Fibroblast of skin of left quadriceps (primary cell): ENCODE measurements at regions not wholly inside any gene's neighbourhood (a gene's known extent, or its start where the extent isn't known, plus 50 kb on each side); places are given as distances from the start of the nearest gene placed in this dataset.
"Not testable (repeated sequence)": the region's sequence is repeated elsewhere in the genome, so short reads cannot be mapped to it uniquely, and the experiment has no call there.

ENCODE experiments used
- DNase-seq, 2 experiments: peaks; one replicate each; pipeline ENCODE4 v3.0.0-alpha.2; 2013; ENCODE audit warnings: low read depth in 2 of 2

DNA sequence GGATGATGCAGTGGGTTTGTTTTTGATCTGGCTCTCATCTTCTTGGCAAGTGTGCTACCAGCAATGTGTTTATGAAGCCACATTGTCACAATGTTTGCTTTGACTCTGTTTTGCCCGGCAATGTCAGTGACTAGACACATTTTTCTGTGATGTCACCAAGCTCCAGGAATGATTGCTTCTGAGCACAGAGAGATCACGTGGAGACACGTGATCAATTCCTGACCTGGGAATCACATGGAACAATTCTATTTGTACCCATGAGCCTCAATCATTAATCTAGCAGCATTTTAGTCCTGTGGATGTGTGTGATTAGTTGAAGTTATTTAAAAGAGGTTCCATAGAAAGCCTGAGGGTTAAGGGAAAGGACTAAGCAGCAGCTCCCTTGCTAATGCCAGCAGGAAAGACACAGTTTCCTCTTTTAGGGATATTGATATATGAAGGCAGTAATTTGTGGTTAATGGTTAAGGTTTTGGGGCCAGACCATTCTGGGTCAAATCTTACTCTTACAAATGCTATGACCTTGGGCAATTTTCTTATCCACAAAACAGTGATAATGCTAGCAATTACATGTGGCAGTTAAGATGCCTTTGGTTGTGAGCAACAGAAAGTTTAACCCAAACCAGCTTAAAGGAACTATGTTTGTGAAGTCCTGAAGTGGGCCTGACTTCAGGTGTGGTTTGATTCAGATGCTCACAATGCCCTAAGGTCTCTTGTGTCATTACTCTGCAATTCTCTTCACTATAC, 59.0 kb downstream of the FASLG start:
- no peak for DNase-seq

DNA sequence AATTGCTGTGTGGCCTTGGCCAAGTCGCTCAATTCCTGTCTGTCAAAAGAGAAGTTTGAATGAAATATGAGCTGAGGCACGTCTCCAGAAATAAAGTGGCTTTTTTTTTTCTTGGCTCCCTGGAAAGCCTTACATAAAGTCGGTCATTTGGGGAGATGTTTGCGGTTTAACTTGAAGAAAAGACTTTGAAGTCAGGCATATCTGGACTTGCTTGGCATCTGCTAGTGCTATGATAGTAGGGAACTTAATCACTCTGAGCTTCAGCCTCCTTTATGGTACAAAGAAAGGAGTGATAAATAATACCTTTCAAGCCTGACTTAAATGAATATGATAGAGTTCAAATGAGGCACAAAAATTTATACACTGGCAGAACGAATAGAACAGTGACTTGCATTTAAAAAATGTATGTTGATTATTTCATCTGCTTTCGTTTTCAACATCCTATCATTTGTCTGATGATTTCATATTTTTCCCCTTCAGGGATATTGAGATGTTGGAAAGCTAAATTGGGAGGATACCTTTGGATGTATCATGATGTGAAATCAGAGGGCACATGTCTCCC, 60.2 kb downstream of the FASLG start:
- DNase-seq = peak; percentile 34 to 37

GRCh38 chr1:172719694-172720138, 60.8 kb downstream of the FASLG start:
- peak; percentile 13 to 14 for DNase-seq

GRCh38 chr1:172720339-172720738, 61.4 kb downstream of the FASLG start:
- DNase-seq = no peak

DNA sequence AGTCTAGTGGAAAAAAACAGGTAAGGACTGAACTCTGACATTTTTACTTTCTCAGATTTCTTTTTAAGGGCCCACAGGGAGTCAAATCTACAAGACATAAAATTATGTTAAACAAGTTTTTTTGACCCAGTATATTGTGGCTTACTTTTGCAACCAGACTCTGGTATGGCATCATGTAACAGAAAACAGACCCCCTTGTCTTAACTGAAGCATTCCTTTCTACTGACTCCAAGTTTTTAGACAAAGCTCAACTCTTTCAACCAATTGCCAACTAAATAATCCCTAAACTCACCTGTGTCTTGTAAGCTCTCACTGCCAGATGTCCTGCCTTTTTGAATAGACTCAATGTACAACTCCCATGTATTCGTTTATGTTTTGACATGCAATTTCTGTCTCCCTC, 64.3 kb downstream of the FASLG start:
- peak; percentile 28 to 34 for DNase-seq

- DNase-seq = no peak
Observed at GRCh38 chr1:172724232-172724631, 65.3 kb downstream of the FASLG start.

DNA sequence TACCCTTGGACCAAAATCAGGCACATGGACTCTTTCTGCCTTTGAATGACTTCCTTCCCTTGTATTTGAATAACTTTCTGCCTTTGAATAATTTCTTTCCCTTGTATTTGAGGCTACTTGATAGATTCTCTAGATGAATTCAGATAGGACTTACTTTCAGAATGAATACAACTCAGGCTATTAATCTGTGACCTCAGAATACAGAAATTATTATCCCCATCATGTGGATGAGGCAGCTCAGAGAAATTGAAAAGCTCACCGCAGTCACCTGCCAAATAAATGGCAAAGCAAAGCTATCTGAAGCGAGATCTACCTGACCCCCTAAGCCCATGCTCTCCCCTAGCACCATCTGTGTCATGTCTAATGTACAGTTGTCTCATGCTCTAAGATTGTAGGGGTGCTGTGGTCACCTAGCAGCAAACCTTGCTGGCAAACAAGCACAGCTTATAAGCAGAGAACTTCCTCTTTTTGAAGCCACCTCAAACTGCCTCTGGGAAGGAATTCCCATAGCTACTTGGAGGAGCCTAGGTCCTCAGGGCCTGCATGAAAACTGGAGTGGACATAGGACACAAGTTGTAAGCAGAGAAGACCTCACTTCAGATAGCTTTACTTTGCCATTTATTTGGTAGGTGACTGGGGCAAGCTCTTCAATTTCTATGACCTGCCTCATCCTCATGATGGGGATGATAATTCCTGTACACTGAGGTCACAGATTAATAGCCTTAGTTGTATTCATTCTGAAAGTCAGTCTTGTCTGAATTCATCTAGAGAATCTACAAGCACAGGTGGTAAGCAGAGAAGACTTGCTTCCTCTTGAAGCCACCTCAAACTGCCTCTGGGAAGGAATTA, 66.1 kb downstream of the FASLG start:
- DNase-seq = no peak

DNA sequence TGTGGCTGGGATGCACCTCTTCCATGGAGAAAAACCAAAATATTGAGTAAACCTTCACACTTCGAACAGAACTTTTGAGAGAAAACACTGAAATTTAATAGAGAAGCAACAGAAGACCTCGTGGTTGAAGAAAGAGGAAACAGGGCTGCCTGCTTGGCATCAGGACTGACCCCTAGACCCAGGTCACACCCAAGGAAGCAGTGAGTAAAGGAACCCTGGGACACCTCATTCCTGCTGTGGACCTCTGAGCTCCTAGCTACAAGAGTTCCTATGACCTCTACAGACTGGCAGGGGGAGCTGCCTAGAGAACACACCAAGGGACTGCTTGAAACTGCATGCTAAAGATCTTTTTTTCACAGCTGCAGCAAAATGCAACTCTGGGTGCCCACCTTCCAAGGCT, 67.8 kb downstream of the FASLG start:
- DNase-seq = no peak

DNA sequence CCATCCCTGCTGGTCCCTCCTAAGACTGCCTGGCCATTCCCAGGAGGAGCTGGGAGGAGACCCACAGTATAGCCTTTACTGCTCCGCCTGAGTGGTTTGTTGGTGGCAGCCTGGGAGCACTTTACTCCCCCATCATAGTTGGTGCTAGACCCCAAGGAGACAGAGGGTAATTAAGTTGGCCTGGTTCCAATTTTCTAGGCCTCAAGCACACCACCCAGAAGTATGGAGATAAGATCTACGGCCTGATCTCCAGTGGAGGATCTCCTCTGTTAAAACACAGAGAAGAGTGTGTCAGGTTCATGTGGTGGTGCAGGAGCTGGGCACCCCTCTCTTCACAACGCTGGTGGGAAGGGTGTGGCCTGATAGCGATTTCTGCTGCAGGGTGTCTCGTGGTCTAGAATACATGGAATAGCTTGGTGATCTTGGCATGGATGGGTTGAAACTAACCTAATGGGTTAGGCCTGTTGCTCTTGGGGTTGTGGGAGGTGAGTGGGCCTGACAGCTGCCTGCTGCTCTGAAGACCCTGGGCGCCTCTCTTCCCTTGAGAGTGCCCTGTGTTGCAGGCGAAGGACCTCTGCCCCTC, 68.5 kb downstream of the FASLG start:
- DNase-seq = no peak

DNA sequence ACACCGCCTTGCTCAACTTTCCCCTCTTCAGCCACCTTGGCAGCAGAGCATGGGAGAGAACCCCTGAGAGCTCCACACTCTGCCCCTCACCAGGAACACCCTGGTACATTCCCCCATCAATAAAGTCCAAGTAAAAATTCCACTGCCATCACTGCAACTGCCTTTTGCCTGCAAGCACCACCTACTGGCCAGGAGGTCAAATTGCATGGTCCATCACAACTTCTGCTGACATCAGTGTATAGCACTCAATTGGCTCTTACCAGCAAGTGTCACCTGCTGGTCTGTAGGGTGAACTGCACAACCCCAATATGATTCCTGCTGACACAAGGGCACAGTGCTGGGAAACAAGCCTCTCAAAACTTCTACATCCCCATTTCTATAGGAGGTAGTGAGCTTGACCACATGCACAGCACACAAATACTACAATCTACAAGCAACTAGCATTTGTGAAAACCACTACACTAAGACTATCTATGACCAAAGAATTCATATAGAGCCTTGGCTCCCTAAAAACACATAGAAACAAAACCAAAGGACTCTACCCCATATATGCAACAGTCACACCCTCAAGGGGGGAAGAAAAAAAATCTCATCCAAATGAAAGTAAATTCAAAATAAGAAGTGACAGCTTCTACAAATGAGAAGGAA, 69.2 kb downstream of the FASLG start:
- no peak for DNase-seq

DNA sequence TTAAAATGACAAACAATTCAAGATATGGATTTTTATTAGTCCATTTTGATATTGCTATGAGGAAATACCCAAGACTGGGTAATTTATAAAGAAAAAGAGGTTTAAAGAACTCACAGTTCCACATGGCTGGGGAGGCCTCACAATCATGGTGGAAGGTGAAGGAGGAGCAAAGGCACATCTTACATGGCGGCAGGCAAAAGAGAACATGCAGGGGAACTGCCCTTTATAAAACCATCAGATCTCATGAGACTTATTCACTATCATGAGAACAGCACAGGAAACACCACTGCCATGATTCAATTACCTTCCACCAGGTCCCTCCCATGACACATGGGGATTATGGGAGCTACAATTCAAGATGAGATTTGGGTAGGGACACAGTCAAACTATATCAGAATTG, 69.8 kb downstream of the FASLG start:
- not testable (repeated sequence) for DNase-seq

DNA sequence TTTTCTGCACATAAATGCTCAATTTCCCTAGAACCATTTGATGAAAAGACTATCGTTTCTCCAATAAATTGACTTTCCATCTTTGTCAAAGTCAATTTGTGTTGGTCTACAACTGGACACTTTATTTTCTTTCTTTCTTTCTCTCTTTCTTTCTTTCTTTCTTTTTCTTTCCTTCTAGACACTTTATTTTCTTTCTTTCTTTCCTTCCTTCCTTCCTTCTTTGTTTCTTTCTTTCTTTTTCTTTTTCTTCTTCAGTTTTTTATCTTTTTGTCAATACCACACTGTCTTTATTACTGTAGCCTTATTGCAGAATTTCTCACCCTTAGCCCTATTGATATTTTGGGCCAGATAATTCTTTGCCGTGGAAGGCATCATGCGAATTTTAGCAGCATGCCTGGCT, 73.5 kb downstream of the FASLG start:
- DNase-seq = no peak

DNA sequence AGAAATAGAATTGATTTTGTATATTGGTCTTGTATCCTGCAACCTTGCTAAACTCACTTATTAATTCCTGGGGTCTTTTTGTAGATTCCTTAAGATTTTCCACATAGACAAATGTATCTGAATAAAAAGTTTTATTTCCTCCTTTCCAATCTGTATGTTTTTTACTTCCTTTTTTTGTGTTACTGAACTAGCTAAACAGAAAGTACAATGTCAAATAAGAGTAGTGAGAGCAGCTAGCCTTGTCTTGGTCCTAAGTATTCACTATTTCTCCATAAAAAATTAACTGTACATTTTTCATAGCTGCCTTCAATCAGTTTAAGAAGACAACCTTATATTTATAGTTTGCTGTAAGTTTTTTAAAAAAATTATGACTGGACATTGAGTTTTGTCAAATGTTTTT, 74.9 kb downstream of the FASLG start:
- no peak for DNase-seq

- no peak for DNase-seq
Observed at GRCh38 chr1:172738389-172738788, 79.5 kb downstream of the FASLG start.

DNA sequence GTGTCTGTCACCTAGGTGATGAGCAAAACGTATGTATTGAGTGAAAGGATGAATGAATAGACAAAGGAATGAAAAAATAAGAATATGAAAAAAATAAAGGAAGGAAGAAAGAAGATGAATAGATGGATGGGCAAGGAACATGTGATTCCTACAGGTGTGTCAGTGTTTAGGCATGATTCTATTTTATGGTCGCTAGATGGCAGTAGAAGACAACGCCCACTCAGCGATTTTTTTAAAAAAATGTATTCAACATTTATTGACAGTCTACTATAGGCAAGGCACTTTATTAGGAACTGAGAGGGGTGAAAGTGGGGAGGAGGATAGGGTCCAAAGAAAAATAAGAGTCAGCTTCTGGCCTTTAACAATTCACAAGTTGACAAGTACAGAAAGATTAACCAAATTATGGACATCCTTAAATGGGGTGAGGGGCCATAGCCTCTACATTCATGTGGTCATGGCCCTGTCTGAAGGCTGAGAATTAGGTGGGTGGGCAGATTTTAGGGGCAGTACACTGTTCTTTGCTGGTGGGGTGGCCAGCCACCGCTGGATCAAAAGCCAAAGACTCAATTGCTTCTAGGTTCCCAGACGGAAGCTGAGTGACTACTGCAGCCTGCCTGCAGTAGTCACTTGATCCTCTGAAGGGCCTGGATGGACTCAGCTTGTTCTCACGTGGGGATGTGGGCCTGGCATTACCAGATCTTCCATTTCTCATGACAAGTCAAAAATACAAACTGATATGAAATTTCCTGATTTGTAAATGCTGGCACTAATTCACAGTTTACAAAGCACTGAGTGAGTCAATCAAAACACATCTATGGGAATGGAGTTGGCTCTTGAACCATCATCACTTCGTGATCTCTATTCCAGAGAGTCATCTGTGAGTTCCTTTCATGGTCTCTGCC, 83.9 kb downstream of the FASLG start:
- DNase-seq = peak in 1 of 2 experiments; percentile 25

DNA sequence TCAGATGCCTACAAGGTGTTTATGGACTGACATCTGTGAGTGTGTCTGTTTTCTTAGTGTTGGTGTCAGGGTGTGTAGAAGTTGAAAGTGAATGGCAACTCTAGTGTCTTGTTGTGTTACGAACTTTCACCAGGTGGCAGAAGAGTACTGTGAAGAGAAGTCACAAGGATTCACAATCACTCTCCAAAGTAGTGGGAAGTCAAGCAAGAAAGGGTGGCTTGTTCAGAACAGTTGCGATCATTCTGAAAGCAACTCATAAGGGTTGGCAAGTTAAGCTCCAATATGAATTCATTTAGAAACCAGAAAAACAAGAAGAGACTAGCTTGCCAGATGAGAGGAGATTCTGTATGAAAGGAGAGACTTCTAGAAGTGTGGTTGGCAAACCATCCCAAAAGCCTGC, 86.1 kb downstream of the FASLG start:
- DNase-seq = peak; percentile 58 to 62

GRCh38 chr1:172746091-172746949, 87.4 kb downstream of the FASLG start:
- peak; percentile 78 to 82 for DNase-seq

- no peak for DNase-seq
Observed at GRCh38 chr1:172748201-172748600, 89.3 kb downstream of the FASLG start.

DNA sequence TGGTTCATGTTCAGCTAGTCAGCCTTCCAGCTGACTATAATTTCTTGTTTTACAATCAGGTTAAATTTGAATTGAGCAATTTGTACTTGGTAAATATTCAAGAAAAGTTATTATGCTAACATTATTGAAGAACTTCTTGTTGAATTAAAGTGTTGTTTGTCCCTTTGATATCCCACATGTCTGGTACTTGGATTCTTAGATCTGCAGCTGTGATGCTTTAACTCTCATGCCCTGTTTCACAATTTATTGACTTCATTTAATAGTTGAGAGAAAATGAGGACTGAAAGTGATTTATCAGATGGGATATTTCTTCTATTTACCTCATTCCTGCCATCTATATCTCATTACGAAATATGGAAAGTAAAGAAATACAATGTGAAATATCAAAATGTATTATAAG, 92.8 kb downstream of the FASLG start:
- DNase-seq = no peak

DNA sequence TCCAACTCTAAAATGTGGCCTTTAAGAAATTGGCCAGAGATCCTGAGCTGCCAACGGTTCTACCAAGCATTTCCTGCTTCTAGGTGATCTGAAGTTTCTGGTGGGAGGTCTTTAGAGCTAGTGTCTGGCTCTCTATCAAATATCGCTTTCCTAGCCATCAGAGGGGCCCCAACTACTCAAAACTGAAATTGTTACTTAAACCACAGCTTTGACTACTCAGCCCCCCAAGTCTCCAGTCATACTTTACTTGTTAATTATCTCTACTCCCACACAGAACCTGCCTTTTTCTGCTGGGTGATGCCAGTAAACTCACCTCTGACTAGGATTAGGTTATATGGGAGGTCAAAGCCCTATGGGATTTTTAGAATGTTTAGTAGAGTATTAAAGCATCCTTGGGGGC, 95.1 kb downstream of the FASLG start:
- no peak for DNase-seq
